CD4-positive, alpha-beta T cell treated with Interleukin-12 subunit alpha and Interleukin-12 subunit beta, for 1 hour (primary cell): ENCODE measurements at regions not wholly inside any gene's neighbourhood (a gene's known extent, or its start where the extent isn't known, plus 50 kb on each side); places are given as distances from the start of the nearest gene placed in this dataset.

Source experiments
- DNase-seq: peaks from one replicate; pipeline ENCODE4 v3.0.0-alpha.2; 2020

GRCh38 chr12:4133636-4134447 is 139.7 kb upstream of the CCND2 start:
- no peak for DNase-seq

GRCh38 chr12:4133029-4133428 is 140.5 kb upstream of the CCND2 start:
- DNase-seq = no peak

- no peak for DNase-seq
Measured at GRCh38 chr12:4121506-4122020, 152.0 kb upstream of the CCND2 start.

- no peak for DNase-seq
Measured at GRCh38 chr12:4120316-4120917, 153.1 kb upstream of the CCND2 start.

GRCh38 chr12:4119157-4119761 is 154.3 kb upstream of the CCND2 start:
- DNase-seq = peak; percentile 43

- no peak for DNase-seq
Measured at GRCh38 chr12:4118601-4119156, 154.9 kb upstream of the CCND2 start.

- DNase-seq = peak; percentile 35
Measured at GRCh38 chr12:4118017-4118510, 155.5 kb upstream of the CCND2 start.

- DNase-seq = no peak
Measured at GRCh38 chr12:4117386-4118016, 156.1 kb upstream of the CCND2 start.

- no peak for DNase-seq
Measured at GRCh38 chr12:4116251-4117111, 157.1 kb upstream of the CCND2 start.

- no peak for DNase-seq
Measured at GRCh38 chr12:4115570-4115969, 158.0 kb upstream of the CCND2 start.

- DNase-seq = peak; percentile 52
Measured at GRCh38 chr12:4114986-4115385, 158.6 kb upstream of the CCND2 start.

- DNase-seq = no peak
Measured at GRCh38 chr12:4112734-4113325, 160.7 kb upstream of the CCND2 start.

- DNase-seq = no peak
Measured at GRCh38 chr12:4112290-4112689, 161.3 kb upstream of the CCND2 start.

- DNase-seq = no peak
Measured at GRCh38 chr12:4111010-4111409, 162.6 kb upstream of the CCND2 start.

GRCh38 chr12:4109826-4110225 is 163.7 kb upstream of the CCND2 start:
- no peak for DNase-seq

- DNase-seq = no peak
Measured at GRCh38 chr12:4108803-4109345, 164.7 kb upstream of the CCND2 start.

- DNase-seq = no peak
Measured at GRCh38 chr12:4107911-4108697, 165.5 kb upstream of the CCND2 start.

- DNase-seq = peak; percentile 90
Measured at GRCh38 chr12:4107436-4107878, 166.1 kb upstream of the CCND2 start.

GRCh38 chr12:4106621-4107020 is 166.9 kb upstream of the CCND2 start:
- DNase-seq = peak; percentile 11

GRCh38 chr12:4104722-4105244 is 168.8 kb upstream of the CCND2 start:
- DNase-seq = no peak
